ENCODE measurements at regions not wholly inside any gene's neighbourhood (a gene's known extent, or its start where the extent isn't known, plus 50 kb on each side); places are given as distances from the start of the nearest gene placed in this dataset.

DNA sequence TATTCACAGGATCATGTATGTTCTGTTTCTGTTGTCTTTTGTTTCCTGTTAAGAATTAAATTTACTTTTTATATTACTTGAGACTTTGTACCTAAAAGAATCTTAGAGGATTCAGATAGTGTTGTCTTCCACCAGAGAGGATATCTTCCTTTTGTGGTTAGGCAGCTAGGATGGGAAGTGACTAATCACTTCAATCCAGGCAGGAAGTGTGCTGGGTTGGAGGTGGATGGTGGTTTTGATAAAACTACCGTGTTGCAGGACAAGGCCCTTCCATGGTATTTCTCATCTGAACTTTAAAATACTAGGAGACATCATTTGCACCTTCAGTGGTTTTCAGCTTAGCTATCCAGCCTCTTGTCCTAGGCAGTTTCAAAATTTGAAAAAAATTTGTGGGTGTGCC lies 728.6 kb upstream of the CDH2 start:
- H3K4ac ChIP-seq (replicated peaks; ENCODE audit: insufficient read length, low read depth, low read length): no peak overlapping the region
- no peak overlapping the region for H3K27ac ChIP-seq (ENCODE audit: low read depth, low read length)
- H4K91ac ChIP-seq (replicated peaks; ENCODE audit: insufficient read length, low read length): no peak overlapping the region
- no peak overlapping the region for H2BK20ac ChIP-seq (ENCODE audit: low read length)
- H3K9me3 ChIP-seq (ENCODE audit: insufficient read depth in 2 of 2, low read depth in 1 of 2, low read length in 1 of 2): no peaks in the 10 kb centered on the region
- no peaks in the 10 kb centered on the region for H3K79me1 ChIP-seq (ENCODE audit: low read depth, low read length)
- H3K23ac ChIP-seq (ENCODE audit: insufficient read length): no peak overlapping the region
- FAIRE-seq: no peak
- no peak for TF ChIP-seq TBP (IDR thresholded peaks at IDR 0.05; ENCODE audit: low read depth, low read length)
- no peak for TF ChIP-seq POLR2A (IDR thresholded peaks at IDR 0.05; ENCODE audit: control extremely low read depth in 1 of 2, low read depth in 2 of 2, low read length in 2 of 2)
- no peak for TF ChIP-seq ZNF274 (IDR thresholded peaks at IDR 0.05; ENCODE audit: borderline replicate concordance, extremely low read depth, low read length)
- TF ChIP-seq, protein P1, sequence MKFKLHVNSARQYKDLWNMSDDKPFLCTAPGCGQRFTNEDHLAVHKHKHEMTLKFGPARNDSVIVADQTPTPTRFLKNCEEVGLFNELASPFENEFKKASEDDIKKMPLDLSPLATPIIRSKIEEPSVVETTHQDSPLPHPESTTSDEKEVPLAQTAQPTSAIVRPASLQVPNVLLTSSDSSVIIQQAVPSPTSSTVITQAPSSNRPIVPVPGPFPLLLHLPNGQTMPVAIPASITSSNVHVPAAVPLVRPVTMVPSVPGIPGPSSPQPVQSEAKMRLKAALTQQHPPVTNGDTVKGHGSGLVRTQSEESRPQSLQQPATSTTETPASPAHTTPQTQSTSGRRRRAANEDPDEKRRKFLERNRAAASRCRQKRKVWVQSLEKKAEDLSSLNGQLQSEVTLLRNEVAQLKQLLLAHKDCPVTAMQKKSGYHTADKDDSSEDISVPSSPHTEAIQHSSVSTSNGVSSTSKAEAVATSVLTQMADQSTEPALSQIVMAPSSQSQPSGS (IDR thresholded peaks at IDR 0.05; ENCODE audit: low read length): no peak
- no peak for TF ChIP-seq GABPA (IDR thresholded peaks at IDR 0.05; ENCODE audit: borderline replicate concordance, insufficient read depth, low read length)
- TF ChIP-seq RXRA (IDR thresholded peaks at IDR 0.05; ENCODE audit: insufficient read depth, low read depth, low read length): no peak
- TF ChIP-seq EGR1 (IDR thresholded peaks at IDR 0.05; ENCODE audit: borderline replicate concordance, low read depth, low read length): no peak
- no peak for TF ChIP-seq CBX8 (IDR thresholded peaks at IDR 0.05; ENCODE audit: borderline replicate concordance, low read depth, low read length)
- no peak for TF ChIP-seq JUND (IDR thresholded peaks at IDR 0.05; ENCODE audit: low read length)
- TF ChIP-seq NANOG (IDR thresholded peaks at IDR 0.05; ENCODE audit: insufficient read depth, low read depth, low read length, poor library complexity, severe bottlenecking): no peak
- TF ChIP-seq KDM1A (IDR thresholded peaks at IDR 0.05; ENCODE audit: borderline replicate concordance, low read length): no peak
- no peak for TF ChIP-seq RBBP5 (IDR thresholded peaks at IDR 0.05; ENCODE audit: borderline replicate concordance, low read depth, low read length)
- no peak for TF ChIP-seq SUZ12 (IDR thresholded peaks at IDR 0.05; ENCODE audit: low read length)
- no peak for TF ChIP-seq CBX5 (IDR thresholded peaks at IDR 0.05; ENCODE audit: low read depth, low read length)
- no peaks in the 10 kb centered on the region for H4K20me1 ChIP-seq (replicated peaks in 1 of 2; ENCODE audit: control insufficient read depth in 1 of 2, insufficient read depth in 2 of 2, low read length in 2 of 2)
- POLR2A ChIA-PET (ENCODE audit: partially characterized antibody): no interaction called here
- H2AFZ ChIP-seq (ENCODE audit: low read length): no peak overlapping the region
- H3K56ac ChIP-seq (replicated peaks; ENCODE audit: insufficient read length, low read depth, low read length): no peak overlapping the region
- H2BK5ac ChIP-seq (ENCODE audit: low read depth, low read length): no peak overlapping the region
- H3K4me2 ChIP-seq (ENCODE audit: insufficient read depth in 1 of 2, low read depth in 2 of 2, low read length in 2 of 2): no peak overlapping the region
- H2BK120ac ChIP-seq (replicated peaks; ENCODE audit: low read depth, low read length): no peak overlapping the region
- no peak overlapping the region for H4K8ac ChIP-seq (ENCODE audit: extremely low read depth, insufficient read depth, low read length)
- H3K79me2 ChIP-seq (ENCODE audit: control insufficient read depth in 1 of 2, insufficient read depth in 2 of 2, low read length in 2 of 2): no peaks in the 10 kb centered on the region
- H2BK12ac ChIP-seq (ENCODE audit: low read depth, low read length): no peak overlapping the region
- no peak overlapping the region for H3K9ac ChIP-seq (replicated peaks in 1 of 4; ENCODE audit: extremely low read depth in 1 of 4, low read depth in 3 of 4, low read length in 3 of 4)
- H3K23me2 ChIP-seq (ENCODE audit: low read depth, low read length): no peaks in the 10 kb centered on the region; the same call in 1 of the 2 replicates
- no peak overlapping the region for H3K18ac ChIP-seq (ENCODE audit: extremely low read depth, low read length)
- 75% methylated on average over 1 of the region's 1 CpG; no CpG with 5 or more reads in 1 of the 2 experiments for WGBS, 2 experiments (ENCODE audit: extremely low coverage in 1 of 2, insufficient coverage in 1 of 2, insufficient read length in 1 of 2, insufficient replicate concordance in 2 of 2, low coverage in 1 of 2, low lambda C conversion rate in 2 of 2, missing lambda C conversion rate in 1 of 2)
- H3K36me3 ChIP-seq (ENCODE audit: control insufficient read depth in 2 of 4, insufficient read depth in 4 of 4, low read length in 3 of 4): no peaks in the 10 kb centered on the region
- no peak for DNase-seq (ENCODE audit: low read depth in 1 of 2, low spot score in 2 of 2)
- no peak overlapping the region for H2AK5ac ChIP-seq (ENCODE audit: low read depth, low read length)
- no peak overlapping the region for H4K5ac ChIP-seq (ENCODE audit: insufficient read length, low read depth, low read length)
- H2BK15ac ChIP-seq (ENCODE audit: low read length): no peak overlapping the region
- H3K4me3 ChIP-seq (ENCODE audit: extremely low read depth in 1 of 4, insufficient read depth in 2 of 4, low read depth in 3 of 4, low read length in 4 of 4): no peak overlapping the region
- no peak overlapping the region for H3K14ac ChIP-seq (ENCODE audit: insufficient read length)
- no peaks in the 10 kb centered on the region for H3K4me1 ChIP-seq (replicated peaks in 1 of 4; ENCODE audit: control insufficient read depth in 3 of 4, insufficient read depth in 4 of 4, low read length in 3 of 4)
- CTCF ChIA-PET (ENCODE audit: partially characterized antibody): interaction anchor here (0.8 kb wide), 1 partner anchor 360 kb away, joined by 3 read pairs; no protein-coding TSS in a partner anchor
- H3K27me3 ChIP-seq (replicated peaks in 1 of 4; ENCODE audit: control insufficient read depth in 3 of 4, extremely low read depth in 1 of 4, insufficient read depth in 3 of 4, low read length in 3 of 4): no peaks in the 10 kb centered on the region
